Trophoblast cell (in vitro differentiated cells and primary cell): ENCODE measurements at regions not wholly inside any gene's neighbourhood (a gene's known extent, or its start where the extent isn't known, plus 50 kb on each side); places are given as distances from the start of the nearest gene placed in this dataset.

Experiments used
- DNase-seq, 2 donors: peaks; one replicate each; pipeline ENCODE4 v3.0.0-alpha.2; 2016
- H2AFZ ChIP-seq: 2 replicates; pipeline ENCODE4 v1.6.1; 2013; ENCODE audit warnings: low read length, moderate library complexity, mild to moderate bottlenecking; ENCODE audit not compliant: insufficient read depth, poor library complexity
- H2AK5ac ChIP-seq: 2 replicates; pipeline ENCODE4 v1.6.1; 2013; ENCODE audit warnings: mild to moderate bottlenecking, low read length
- H2BK120ac ChIP-seq: 2 replicates; pipeline ENCODE4 v1.6.1; 2013; ENCODE audit warnings: low read length, mild to moderate bottlenecking, moderate library complexity; ENCODE audit not compliant: insufficient read depth, poor library complexity
- H2BK12ac ChIP-seq: 2 replicates; pipeline ENCODE4 v1.6.1; 2013; ENCODE audit warnings: mild to moderate bottlenecking, low read length, moderate library complexity
- H2BK5ac ChIP-seq: 2 replicates; pipeline ENCODE4 v1.6.1; 2013; ENCODE audit warnings: low read length, low read depth, moderate library complexity, mild to moderate bottlenecking; ENCODE audit not compliant: poor library complexity
- H3K14ac ChIP-seq: 2 replicates; pipeline ENCODE4 v1.6.1; 2013; ENCODE audit warnings: mild to moderate bottlenecking, low read length
- H3K18ac ChIP-seq: 2 replicates; pipeline ENCODE4 v1.6.1; 2013; ENCODE audit warnings: mild to moderate bottlenecking, low read length
- H3K23ac ChIP-seq: 2 replicates; pipeline ENCODE4 v1.6.1; 2013; ENCODE audit warnings: low read length
- H3K27ac ChIP-seq: 2 replicates; pipeline ENCODE4 v1.5.1; 2013; ENCODE audit warnings: low read depth, mild to moderate bottlenecking, inconsistent platforms, low read length, moderate library complexity
- H3K27me3 ChIP-seq: 2 replicates; pipeline ENCODE4 v1.6.1; 2013; ENCODE audit warnings: inconsistent platforms, mild to moderate bottlenecking, low read length, moderate library complexity; ENCODE audit not compliant: insufficient read depth
- H3K36me3 ChIP-seq, 2 experiments: 1 replicate in 1 of 2; 2 replicates in 1 of 2; pipeline ENCODE4 v1.6.1; 2013; ENCODE audit warnings: low read length in 2 of 2, mild to moderate bottlenecking in 2 of 2, moderate library complexity in 1 of 2; ENCODE audit not compliant: insufficient read depth in 2 of 2, control insufficient read depth in 1 of 2
- H3K4ac ChIP-seq: 2 replicates; pipeline ENCODE4 v1.6.1; 2013; ENCODE audit warnings: low read depth, mild to moderate bottlenecking, low read length, moderate library complexity
- H3K4me1 ChIP-seq, 2 experiments: 1 replicate in 1 of 2; 2 replicates in 1 of 2; pipeline ENCODE4 v1.6.1; 2013; ENCODE audit warnings: low read length in 2 of 2, mild to moderate bottlenecking in 2 of 2, moderate library complexity in 1 of 2; ENCODE audit not compliant: insufficient read depth in 2 of 2, control insufficient read depth in 1 of 2
- H3K4me2 ChIP-seq: 2 replicates; pipeline ENCODE4 v1.6.1; 2013; ENCODE audit warnings: inconsistent platforms, mild to moderate bottlenecking, low read length, moderate library complexity
- H3K4me3 ChIP-seq: 2 replicates; pipeline ENCODE4 v1.5.1; 2013; ENCODE audit warnings: mild to moderate bottlenecking, low read depth, low read length, inconsistent platforms
- H3K79me1 ChIP-seq: one replicate; pipeline ENCODE4 v1.6.1; 2013; ENCODE audit warnings: low read length
- H3K79me2 ChIP-seq: 2 replicates; pipeline ENCODE4 v1.6.1; 2013; ENCODE audit warnings: low read length, mild to moderate bottlenecking; ENCODE audit not compliant: control insufficient read depth, insufficient read depth, poor library complexity
- H3K9ac ChIP-seq: 2 replicates; pipeline ENCODE4 v1.6.1; 2013; ENCODE audit warnings: mild to moderate bottlenecking, low read length
- H3K9me3 ChIP-seq: 2 replicates; pipeline ENCODE4 v1.6.1; 2013; ENCODE audit warnings: low read depth, mild to moderate bottlenecking, control low read depth, inconsistent platforms, low read length; ENCODE audit not compliant: insufficient read depth
- H4K12ac ChIP-seq: 2 replicates; pipeline ENCODE4 v1.6.1; 2013; ENCODE audit warnings: low read depth, mild to moderate bottlenecking, low read length, moderate library complexity
- H4K8ac ChIP-seq: 2 replicates; pipeline ENCODE4 v1.6.1; 2013; ENCODE audit warnings: low read depth, mild to moderate bottlenecking, low read length, moderate library complexity
- H4K91ac ChIP-seq: one replicate; pipeline ENCODE4 v1.6.1; 2013; ENCODE audit warnings: low read depth, mild to moderate bottlenecking, low read length, moderate library complexity
- WGBS: extraction: QIAGEN DNeasy Blood & Tissue Kit; methylation state at CpG from one replicate; pipeline ENCODE4 v1.1.7; 2013; ENCODE audit warnings: missing lambda C conversion rate; ENCODE audit not compliant: insufficient read length, insufficient coverage; ENCODE audit errors: extremely low coverage; 5-methylcytosine and 5-hydroxymethylcytosine counted together

DNA sequence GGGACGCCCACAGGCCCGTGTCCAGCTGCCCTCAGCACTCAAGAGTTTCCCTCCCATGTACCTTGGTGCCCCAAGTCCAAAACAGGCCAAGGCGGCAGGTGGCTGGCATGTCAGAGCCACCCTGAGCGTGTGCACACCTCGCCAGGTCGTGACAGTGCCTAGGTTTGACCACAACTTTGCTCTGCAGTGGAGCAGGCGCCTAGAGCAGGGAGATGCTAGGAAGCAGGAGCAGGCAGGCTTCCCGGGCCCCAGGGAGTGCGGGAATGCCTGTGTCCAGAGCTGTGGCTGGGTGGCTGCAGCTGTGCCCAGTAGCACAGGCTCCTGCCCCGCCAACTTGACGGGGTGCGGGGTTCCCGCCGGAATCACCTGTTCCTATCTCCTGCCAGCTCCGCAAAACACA, 380.8 kb upstream of the IMPG1 start:
- Histone ChIP-seq H3K79me2 (no peaks in the 10 kb centered on the region), H2AK5ac (no peak overlapping the region), H4K12ac (no peak overlapping the region), H2BK120ac (no peak overlapping the region), H2AFZ (no peak overlapping the region), H2BK5ac (no peak overlapping the region), H3K79me1 (no peaks in the 10 kb centered on the region), H4K8ac (no peak overlapping the region), H3K9ac (no peak overlapping the region), H4K91ac (no peak overlapping the region), H2BK12ac (no peak overlapping the region), H3K4ac (no peak overlapping the region), H3K27me3 (no peaks in the 10 kb centered on the region), H3K36me3 (no peaks in the 10 kb centered on the region), H3K23ac (no peak overlapping the region), H3K18ac (no peak overlapping the region), H3K4me1 (no peaks in the 10 kb centered on the region), H3K4me3 (no peak overlapping the region), H3K14ac (no peak overlapping the region), H3K27ac (no peak overlapping the region), H3K9me3 (no peaks in the 10 kb centered on the region), H3K4me2 (no peak overlapping the region)
- DNase-seq: no peak
- no CpG with 5 or more reads among the region's 15 CpGs for WGBS

GRCh38 chr6:76451926-76452709, 379.7 kb upstream of the IMPG1 start:
- H3K4me3 ChIP-seq: no peak overlapping the region
- H3K9ac ChIP-seq: no peak overlapping the region
- WGBS: no CpG with 5 or more reads among the region's 20 CpGs
- no peaks in the 10 kb centered on the region for H3K79me1 ChIP-seq
- H2AFZ ChIP-seq: no peak overlapping the region
- H3K36me3 ChIP-seq: no peaks in the 10 kb centered on the region
- H3K18ac ChIP-seq: no peak overlapping the region
- no peak overlapping the region for H2BK120ac ChIP-seq
- no peak overlapping the region for H4K12ac ChIP-seq
- H3K27me3 ChIP-seq: no peaks in the 10 kb centered on the region
- no peak overlapping the region for H3K4me2 ChIP-seq
- DNase-seq: no peak
- H2BK12ac ChIP-seq: no peak overlapping the region
- no peak overlapping the region for H2BK5ac ChIP-seq
- no peak overlapping the region for H3K23ac ChIP-seq
- no peak overlapping the region for H4K8ac ChIP-seq
- no peak overlapping the region for H2AK5ac ChIP-seq
- no peak overlapping the region for H3K14ac ChIP-seq
- H3K4me1 ChIP-seq: no peaks in the 10 kb centered on the region
- H3K27ac ChIP-seq: no peak overlapping the region
- no peak overlapping the region for H4K91ac ChIP-seq
- no peaks in the 10 kb centered on the region for H3K9me3 ChIP-seq
- no peaks in the 10 kb centered on the region for H3K79me2 ChIP-seq
- no peak overlapping the region for H3K4ac ChIP-seq

- no peak overlapping the region for H3K23ac ChIP-seq
- no CpG with 5 or more reads among the region's 1 CpG for WGBS
- no peak overlapping the region for H2BK5ac ChIP-seq
Measured at GRCh38 chr6:76448109-76448508, 375.6 kb upstream of the IMPG1 start.

GRCh38 chr6:76441875-76442274, 369.4 kb upstream of the IMPG1 start:
- H3K36me3 ChIP-seq: no peaks in the 10 kb centered on the region
- H3K27ac ChIP-seq: no peak overlapping the region
- no peak overlapping the region for H4K12ac ChIP-seq
- H3K9ac ChIP-seq: no peak overlapping the region
- no peaks in the 10 kb centered on the region for H3K9me3 ChIP-seq
- H2BK12ac ChIP-seq: no peak overlapping the region
- no peak overlapping the region for H3K23ac ChIP-seq
- no peak overlapping the region for H2AFZ ChIP-seq
- H3K4me1 ChIP-seq: peaks cover 0 to 7% of the 10 kb centered on the region in 2 experiments
- H3K18ac ChIP-seq: no peak overlapping the region
- WGBS: no CpG with 5 or more reads among the region's 3 CpGs
- no peak overlapping the region for H2BK120ac ChIP-seq
- no peaks in the 10 kb centered on the region for H3K27me3 ChIP-seq
- no peak overlapping the region for H4K91ac ChIP-seq
- H3K14ac ChIP-seq: no peak overlapping the region
- no peak overlapping the region for H3K4me2 ChIP-seq
- H3K4me3 ChIP-seq: no peak overlapping the region
- DNase-seq: peak in 1 of 2 donors; percentile 14
- H3K79me1 ChIP-seq: peaks cover 3% of the 10 kb centered on the region
- no peak overlapping the region for H2BK5ac ChIP-seq
- H3K4ac ChIP-seq: no peak overlapping the region
- H3K79me2 ChIP-seq: no peaks in the 10 kb centered on the region
- no peak overlapping the region for H4K8ac ChIP-seq
- no peak overlapping the region for H2AK5ac ChIP-seq

More at GRCh38 chr6:76448109-76448508, 375.6 kb upstream of the IMPG1 start:
- Histone ChIP-seq H2AFZ (no peak overlapping the region), H3K9ac (no peak overlapping the region), H3K4ac (no peak overlapping the region), H2BK12ac (no peak overlapping the region), H3K4me1 (no peaks in the 10 kb centered on the region), H3K4me3 (no peak overlapping the region), H4K12ac (no peak overlapping the region), H2AK5ac (no peak overlapping the region), H3K14ac (no peak overlapping the region), H3K79me1 (no peaks in the 10 kb centered on the region), H2BK120ac (no peak overlapping the region), H3K18ac (no peak overlapping the region), H3K4me2 (no peak overlapping the region), H3K27me3 (no peaks in the 10 kb centered on the region), H3K27ac (no peak overlapping the region), H4K91ac (no peak overlapping the region), H4K8ac (no peak overlapping the region), H3K79me2 (no peaks in the 10 kb centered on the region), H3K9me3 (no peaks in the 10 kb centered on the region), H3K36me3 (no peaks in the 10 kb centered on the region)
- no peak for DNase-seq
